SK-MEL-5 (cell line): ENCODE measurements at regions not wholly inside any gene's neighbourhood (a gene's known extent, or its start where the extent isn't known, plus 50 kb on each side); places are given as distances from the start of the nearest gene placed in this dataset.

Experiments
- DNase-seq: peaks from one replicate; pipeline ENCODE4 v3.0.0-alpha.2; 2016; ENCODE audit warnings: low read depth, low spot score
- in situ Hi-C: cut with HindIII; loops from 2 replicates; pipeline ENCODE4 v1.10.0; 2016; ENCODE audit warnings: low sequenced_read_pairs, high pct_unique_total_duplicates, low pct_unique_long_range_greater_than_20kb

GRCh38 chr10:9886772-9887171, 1130.9 kb upstream of the CELF2 start:
- in situ Hi-C loops = no loop called here

GRCh38 chr10:9895453-9895852, 1122.2 kb upstream of the CELF2 start:
- DNase-seq = no peak
- in situ Hi-C loops = no loop called here

More at GRCh38 chr10:9886772-9887171, 1130.9 kb upstream of the CELF2 start:
- DNase-seq = no peak

- in situ Hi-C loops = no loop called here
- DNase-seq = no peak
Measured at GRCh38 chr10:9895981-9896380, 1121.7 kb upstream of the CELF2 start.

- in situ Hi-C loops = no loop called here
- no peak for DNase-seq
Measured at GRCh38 chr10:9898633-9899395, 1118.9 kb upstream of the CELF2 start.

- DNase-seq = no peak
- in situ Hi-C loops = no loop called here
Measured at GRCh38 chr10:9900751-9901150, 1116.9 kb upstream of the CELF2 start.

- no peak for DNase-seq
- in situ Hi-C loops = no loop called here
Measured at GRCh38 chr10:9901971-9902370, 1115.7 kb upstream of the CELF2 start.

GRCh38 chr10:9910446-9910845, 1107.2 kb upstream of the CELF2 start:
- no peak for DNase-seq
- in situ Hi-C loops = no loop called here

- DNase-seq = no peak
- in situ Hi-C loops = no loop called here
Measured at GRCh38 chr10:9911488-9911887, 1106.2 kb upstream of the CELF2 start.

- no peak for DNase-seq
- in situ Hi-C loops = no loop called here
Measured at GRCh38 chr10:9913876-9914514, 1103.7 kb upstream of the CELF2 start.

- in situ Hi-C loops = no loop called here
- no peak for DNase-seq
Measured at GRCh38 chr10:9921544-9921943, 1096.1 kb upstream of the CELF2 start.

- in situ Hi-C loops = no loop called here
- no peak for DNase-seq
Measured at GRCh38 chr10:9922126-9922870, 1095.4 kb upstream of the CELF2 start.

GRCh38 chr10:9926003-9926402, 1091.7 kb upstream of the CELF2 start:
- DNase-seq = no peak
- in situ Hi-C loops = no loop called here

- no peak for DNase-seq
- in situ Hi-C loops = no loop called here
Measured at GRCh38 chr10:9926881-9927280, 1090.8 kb upstream of the CELF2 start.

- DNase-seq = no peak
- in situ Hi-C loops = no loop called here
Measured at GRCh38 chr10:9939716-9940115, 1078.0 kb upstream of the CELF2 start.

- DNase-seq = no peak
- in situ Hi-C loops = no loop called here
Measured at GRCh38 chr10:9944690-9945089, 1073.0 kb upstream of the CELF2 start.

GRCh38 chr10:9950070-9950469, 1067.6 kb upstream of the CELF2 start:
- no peak for DNase-seq
- in situ Hi-C loops = no loop called here

- DNase-seq = no peak
- in situ Hi-C loops = no loop called here
Measured at GRCh38 chr10:9951481-9952257, 1066.0 kb upstream of the CELF2 start.

GRCh38 chr10:9957351-9957750, 1060.3 kb upstream of the CELF2 start:
- in situ Hi-C loops = no loop called here
- DNase-seq = no peak
